COLO829 (cell line): ENCODE measurements at regions not wholly inside any gene's neighbourhood (a gene's known extent, or its start where the extent isn't known, plus 50 kb on each side); places are given as distances from the start of the nearest gene placed in this dataset.
"Not testable (repeated sequence)": the region's sequence is repeated elsewhere in the genome, so short reads cannot be mapped to it uniquely, and the experiment has no call there.

Source experiments
- DNase-seq: peaks from one replicate; pipeline ENCODE4 v3.0.0; 2012; ENCODE audit warnings: low spot score

DNA sequence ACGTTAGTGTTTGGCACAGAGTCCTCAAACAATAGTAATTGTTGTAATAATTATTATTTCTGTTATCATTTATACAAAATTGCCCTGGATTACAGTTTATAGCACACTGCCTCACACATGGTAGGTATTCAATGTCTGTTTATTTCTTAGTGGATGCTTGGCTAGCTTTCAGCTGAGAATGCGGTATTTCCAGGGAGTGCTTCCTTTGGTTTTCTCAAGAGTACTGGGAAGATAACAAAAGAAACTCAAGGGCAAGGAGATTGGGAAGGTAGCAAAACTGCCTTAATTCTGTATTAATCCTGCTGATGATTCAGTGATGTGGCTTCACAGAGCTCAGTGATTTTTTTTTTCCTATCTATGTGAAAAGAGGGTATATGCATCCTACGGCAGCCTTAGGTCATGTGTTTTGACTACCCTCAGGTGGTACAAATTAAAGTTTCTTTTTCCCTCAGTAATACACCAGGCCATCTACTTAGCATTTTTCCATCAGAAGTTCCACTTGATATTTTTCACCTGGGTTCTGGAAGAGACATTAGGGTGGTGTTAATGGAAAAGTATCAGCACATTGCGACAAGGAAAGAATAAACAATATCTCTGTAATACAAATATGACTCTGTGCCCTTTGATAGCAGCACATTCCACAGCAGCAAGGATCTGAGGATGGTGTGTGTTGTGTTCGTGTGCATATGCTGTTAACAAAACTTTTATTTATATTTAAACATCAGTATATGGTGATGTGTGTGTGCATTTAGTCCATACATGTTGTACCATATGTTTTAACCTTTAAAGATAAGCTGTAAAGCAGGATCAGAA lies 124.3 kb upstream of the RASGEF1B start:
- no peak for DNase-seq

DNA sequence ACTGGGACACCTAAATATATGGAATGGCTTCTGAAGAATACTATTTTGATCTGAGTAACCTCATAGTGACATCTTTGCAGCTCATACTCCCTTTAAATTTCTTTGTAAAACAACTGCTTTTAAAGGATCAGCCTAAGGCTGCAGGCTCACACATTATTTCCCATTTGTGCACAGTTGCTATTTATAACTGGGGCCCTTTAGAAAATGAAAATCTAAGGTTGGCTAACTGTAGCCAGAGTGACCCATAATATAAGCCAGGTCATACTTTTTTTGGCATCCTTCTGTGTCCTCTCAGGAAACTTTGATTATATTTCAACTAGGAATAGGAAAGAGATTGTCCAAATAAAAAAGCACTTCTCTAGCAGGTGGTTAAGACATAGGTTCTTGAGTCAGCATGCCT lies 123.6 kb upstream of the RASGEF1B start:
- DNase-seq = no peak

DNA sequence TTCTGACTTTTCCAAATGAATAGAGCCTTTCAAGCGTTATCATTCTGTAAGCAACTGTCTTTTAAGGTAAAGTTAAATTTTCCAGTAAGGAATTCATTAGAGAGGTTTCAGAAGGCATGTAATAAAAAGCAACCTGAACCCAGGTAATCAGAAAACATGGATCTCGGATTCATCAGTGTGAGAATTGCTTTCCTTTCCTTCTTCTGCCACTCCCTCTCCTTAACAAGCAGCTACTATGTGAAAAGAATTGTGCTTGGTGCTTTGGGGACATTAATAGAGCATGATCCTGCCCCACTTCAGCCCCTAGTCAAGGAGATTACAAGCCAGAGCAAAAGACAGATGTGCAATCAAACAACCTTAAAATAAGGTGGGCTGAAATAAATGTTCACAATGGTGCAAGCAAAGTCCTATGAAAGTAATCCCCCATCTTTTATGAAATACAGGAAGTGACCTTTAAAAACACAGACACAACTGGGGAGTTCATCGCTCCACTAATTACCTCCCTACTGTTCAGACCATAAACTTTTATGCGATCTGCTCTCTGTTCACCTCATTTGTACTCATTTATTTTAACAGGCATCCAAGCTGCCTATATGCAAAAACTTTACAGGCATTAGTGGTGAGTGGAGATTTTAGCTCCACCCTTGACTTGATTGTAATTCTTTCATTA lies 122.9 kb upstream of the RASGEF1B start:
- DNase-seq = no peak

DNA sequence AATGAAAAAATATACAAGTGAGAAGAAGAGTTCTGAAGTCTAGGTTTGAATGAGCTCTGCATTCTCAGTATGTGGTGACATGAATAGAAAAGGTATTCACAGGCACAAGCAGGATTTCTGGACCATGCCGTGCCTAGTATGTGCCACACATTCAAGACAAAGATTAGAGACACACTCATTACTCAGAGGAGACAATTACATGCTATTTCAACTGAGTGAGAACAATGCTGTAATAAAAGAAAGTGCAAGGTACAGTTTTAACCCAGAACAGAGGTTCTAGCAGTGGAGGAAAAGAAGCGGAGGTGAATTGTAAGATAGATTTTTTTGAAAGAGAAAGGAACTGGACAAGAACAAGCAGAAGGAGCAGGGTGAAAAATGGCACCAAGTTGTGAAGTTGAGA lies 121.0 kb upstream of the RASGEF1B start:
- no peak for DNase-seq

DNA sequence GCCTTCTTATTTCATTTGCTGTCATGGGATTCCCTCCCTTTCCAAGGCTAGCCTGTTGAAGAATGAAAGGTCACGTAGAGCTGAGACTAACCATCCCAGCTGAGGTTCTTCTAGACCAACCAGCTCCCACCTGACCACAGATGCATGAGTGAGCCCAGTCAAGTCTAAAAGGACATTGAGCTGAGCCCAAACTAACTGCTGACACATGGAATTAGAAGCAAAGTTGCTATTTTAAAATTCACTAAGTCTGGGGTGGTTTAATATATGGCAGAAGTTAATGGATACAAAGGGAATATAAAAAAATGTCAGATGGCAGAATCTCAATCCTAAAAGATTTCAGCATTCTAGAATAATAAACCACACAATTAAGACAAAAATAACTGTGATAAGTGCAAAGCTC lies 118.9 kb upstream of the RASGEF1B start:
- DNase-seq = no peak

DNA sequence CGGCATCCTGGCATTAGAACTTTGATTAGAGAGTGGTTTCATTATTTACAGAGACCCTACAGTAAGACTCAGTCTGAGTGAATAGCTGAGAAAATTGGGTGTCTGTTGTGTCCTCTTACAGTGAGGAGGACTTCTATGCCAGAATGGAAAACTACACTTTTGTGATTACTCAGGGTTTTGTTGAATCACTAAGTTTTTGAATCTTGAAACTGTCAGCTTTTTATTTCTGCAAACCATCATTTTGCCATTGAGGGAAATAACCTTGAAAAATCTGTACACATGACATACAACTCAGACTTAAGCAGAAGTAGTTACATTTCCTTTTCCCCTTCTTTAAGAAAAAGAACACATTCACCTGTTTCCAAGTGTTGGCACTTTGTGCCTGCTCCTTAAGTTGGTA lies 117.6 kb upstream of the RASGEF1B start:
- DNase-seq = no peak

DNA sequence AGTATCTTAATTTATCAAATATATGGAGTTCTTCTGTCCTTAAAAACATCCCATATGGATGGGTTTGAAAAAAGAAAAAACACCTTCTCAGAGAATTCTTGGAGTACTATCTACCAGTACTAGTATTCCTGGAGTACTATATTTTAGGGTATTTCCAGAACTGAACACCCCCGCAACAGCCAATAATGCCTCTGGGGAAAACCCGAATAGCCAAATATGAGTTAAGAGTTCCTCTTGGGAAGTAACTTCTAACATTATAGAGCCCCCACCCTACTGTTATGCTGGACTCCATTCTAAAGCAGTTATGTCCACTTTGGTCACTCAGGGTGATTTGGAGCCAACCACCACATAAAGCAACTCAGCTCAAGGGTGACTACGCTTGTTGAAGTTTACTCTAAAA lies 115.0 kb upstream of the RASGEF1B start:
- DNase-seq = no peak

GRCh38 chr4:81580994-81581374 lies 109.3 kb upstream of the RASGEF1B start:
- not testable (repeated sequence) for DNase-seq

- DNase-seq = no peak
Measured at GRCh38 chr4:81580346-81580993, 108.8 kb upstream of the RASGEF1B start.

GRCh38 chr4:81577392-81577791 lies 105.7 kb upstream of the RASGEF1B start:
- DNase-seq = no peak

- DNase-seq = no peak
Measured at GRCh38 chr4:81574991-81575390, 103.3 kb upstream of the RASGEF1B start.

- DNase-seq = no peak
Measured at GRCh38 chr4:81573840-81574239, 102.1 kb upstream of the RASGEF1B start.

GRCh38 chr4:81572402-81572801 lies 100.7 kb upstream of the RASGEF1B start:
- no peak for DNase-seq

DNA sequence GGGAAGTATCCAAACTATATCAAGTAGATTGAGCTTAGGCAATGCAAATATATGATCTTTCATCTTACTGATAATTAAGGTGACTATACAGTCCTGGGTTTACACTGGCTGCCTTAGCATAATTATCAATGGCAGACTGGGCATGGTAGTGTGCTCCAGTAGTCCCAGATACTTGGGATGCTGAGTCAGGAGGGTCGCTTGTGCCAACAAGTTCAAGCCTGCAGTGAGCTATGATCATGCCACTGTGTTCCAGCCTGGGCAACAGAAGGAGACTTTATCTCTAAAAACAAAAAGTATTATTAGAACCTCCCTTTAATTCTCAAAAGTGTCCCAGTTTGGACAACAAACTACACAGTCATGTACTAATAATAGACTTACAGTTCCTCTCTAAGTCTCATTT lies 99.4 kb upstream of the RASGEF1B start:
- no peak for DNase-seq

- no peak for DNase-seq
Measured at GRCh38 chr4:81566161-81566591, 94.5 kb upstream of the RASGEF1B start.

DNA sequence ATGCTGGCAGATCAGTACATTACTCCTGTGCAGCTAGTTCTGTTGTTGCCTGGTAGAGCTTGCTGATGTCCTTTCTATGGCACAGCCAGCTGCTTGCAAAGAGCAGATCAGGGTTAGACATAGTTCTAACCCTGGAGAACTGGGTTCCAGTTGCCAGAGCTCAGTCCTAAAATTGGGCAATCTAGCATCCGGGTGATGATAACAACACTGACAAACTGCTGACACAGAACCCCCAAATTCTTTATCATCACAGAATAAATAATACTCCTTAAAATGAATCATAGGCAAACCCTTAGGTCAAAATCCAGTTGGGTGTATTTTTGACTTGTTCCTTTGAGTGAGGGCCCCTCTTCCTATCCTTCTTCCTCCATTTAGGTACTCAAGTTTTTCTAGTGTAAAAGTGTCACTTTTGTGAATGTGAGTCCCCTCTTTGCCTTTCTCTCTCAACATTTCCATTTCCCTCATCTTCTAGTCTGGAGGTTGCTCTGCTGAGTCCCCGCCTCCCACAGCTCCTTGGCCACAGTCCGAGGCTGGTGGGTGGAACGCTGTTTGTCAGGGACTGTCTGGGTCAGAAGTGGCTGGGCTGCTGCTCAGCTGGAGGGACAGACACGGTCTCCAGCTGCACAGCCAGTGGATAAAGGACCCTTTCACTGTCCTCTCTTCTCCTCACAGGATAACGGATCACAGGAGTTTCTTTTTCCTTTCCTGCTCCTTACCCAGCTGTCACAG lies 93.6 kb upstream of the RASGEF1B start:
- DNase-seq = no peak

DNA sequence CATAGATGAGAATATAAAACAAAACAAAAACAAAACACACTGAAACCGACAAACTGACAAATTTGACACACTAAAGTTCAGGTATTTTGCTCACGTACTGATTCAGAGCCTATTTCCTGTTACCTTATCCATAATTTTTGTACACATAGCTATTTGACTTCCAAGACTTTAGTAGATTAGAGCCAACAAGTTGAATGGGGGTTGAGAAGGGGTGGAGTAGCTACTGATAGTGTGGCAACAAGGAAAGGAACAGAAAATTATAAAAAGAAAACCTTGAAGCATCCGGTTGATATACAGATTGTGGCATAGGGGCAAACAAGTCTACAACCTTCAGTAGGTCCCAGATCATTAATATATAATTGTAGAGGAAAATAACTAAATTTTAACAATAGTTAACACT lies 92.3 kb upstream of the RASGEF1B start:
- DNase-seq = no peak

DNA sequence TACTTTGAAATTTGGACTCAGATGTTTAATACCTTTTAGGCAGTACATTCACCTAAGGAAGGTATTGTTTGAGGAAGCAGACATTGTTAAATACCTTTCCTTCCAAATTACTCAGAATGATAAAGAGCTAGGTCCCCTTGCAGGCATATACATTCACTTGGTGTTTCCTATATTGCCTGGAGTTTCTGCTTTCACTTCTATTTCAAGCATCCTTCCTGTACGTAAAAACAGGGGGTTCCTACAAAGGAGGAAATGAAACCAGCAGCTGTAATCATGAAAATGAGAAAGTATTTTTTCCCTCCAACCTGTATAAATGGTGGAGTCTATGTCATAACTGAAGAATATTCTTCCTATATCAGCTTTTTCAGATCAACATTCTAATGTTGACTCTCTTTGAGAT lies 90.4 kb upstream of the RASGEF1B start:
- no peak for DNase-seq

GRCh38 chr4:81557306-81557705 lies 85.6 kb upstream of the RASGEF1B start:
- no peak for DNase-seq

- DNase-seq = no peak
Measured at GRCh38 chr4:81555489-81555888, 83.8 kb upstream of the RASGEF1B start.

GRCh38 chr4:81552086-81552485 lies 80.4 kb upstream of the RASGEF1B start:
- DNase-seq = no peak

GRCh38 chr4:81550388-81550859 lies 78.7 kb upstream of the RASGEF1B start:
- DNase-seq = no peak
